H1 (cell line): ENCODE measurements at regions not wholly inside any gene's neighbourhood (a gene's known extent, or its start where the extent isn't known, plus 50 kb on each side); places are given as distances from the start of the nearest gene placed in this dataset.

ENCODE experiments used
- CTCF ChIA-PET: fragments of 300-600 bp; sonication (Branson Sonifier 250); formaldehyde crosslinking; loops from one replicate; lab custom pipeline; 2021; ENCODE audit not compliant: partially characterized antibody; lab: Charles Lee
- POLR2A ChIA-PET: fragments of 300-600 bp; sonication (Branson Sonifier 250); formaldehyde crosslinking; loops from one replicate; lab custom pipeline; 2021; ENCODE audit warnings: inconsistent platforms; ENCODE audit not compliant: partially characterized antibody; lab: Charles Lee
- DNase-seq, 2 experiments: peaks; one replicate each; pipeline versions ENCODE4 v3.0.0 to v3.0.0-alpha.2; 2010 to 2022; ENCODE audit warnings: low spot score in 2 of 2, low read depth in 1 of 2, mixed read lengths in 1 of 2
- FAIRE-seq: peaks from 2 replicates; lab custom pipeline; 2011; peaks lifted over from hg19 to GRCh38; lab: Jason Lieb, UNC
- H2AFZ ChIP-seq: 2 replicates; pipeline ENCODE4 v1.8.1; 2012; ENCODE audit warnings: low read length, inconsistent platforms
- H2AK5ac ChIP-seq: 2 replicates; pipeline ENCODE4 v1.6.1; 2013; ENCODE audit warnings: low read depth, low read length
- H2BK120ac ChIP-seq: replicated peaks from 2 replicates; pipeline ENCODE3; 2013; ENCODE audit warnings: low read depth, low read length, inconsistent platforms
- H2BK12ac ChIP-seq: 2 replicates; pipeline ENCODE4 v1.6.1; 2013; ENCODE audit warnings: low read depth, low read length
- H2BK15ac ChIP-seq: 2 replicates; pipeline ENCODE4 v1.6.1; 2013; ENCODE audit warnings: low read length
- H2BK20ac ChIP-seq: 2 replicates; pipeline ENCODE4 v1.6.1; 2013; ENCODE audit warnings: low read length
- H2BK5ac ChIP-seq: 2 replicates; pipeline ENCODE4 v1.6.1; 2013; ENCODE audit warnings: low read depth, low read length
- H3K14ac ChIP-seq: 2 replicates; pipeline ENCODE4 v1.6.1; 2013; ENCODE audit warnings: inconsistent platforms; ENCODE audit not compliant: insufficient read length
- H3K18ac ChIP-seq: 2 replicates; pipeline ENCODE4 v1.6.1; 2013; ENCODE audit warnings: low read length; ENCODE audit errors: extremely low read depth
- H3K23ac ChIP-seq: 2 replicates; pipeline ENCODE4 v1.6.1; 2013; ENCODE audit warnings: inconsistent platforms; ENCODE audit not compliant: insufficient read length
- H3K23me2 ChIP-seq: 2 replicates; pipeline ENCODE4 v1.6.1; 2013; ENCODE audit warnings: low read depth, low read length
- H3K27ac ChIP-seq: 2 replicates; pipeline ENCODE4 v1.6.1; 2011; ENCODE audit warnings: low read depth, low read length, inconsistent platforms
- H3K27me3 ChIP-seq, 4 experiments: replicated peaks in 1 of 4; 1 replicate in 1 of 4; 2 replicates in 3 of 4; pipeline versions ENCODE4 v1.6.1 to v1.8.1; 2011 to 2013; ENCODE audit warnings: low read length in 3 of 4, mild to moderate bottlenecking in 3 of 4, inconsistent platforms in 2 of 4, mixed read lengths in 2 of 4, moderate library complexity in 1 of 4; ENCODE audit not compliant: control insufficient read depth in 3 of 4, insufficient read depth in 3 of 4; ENCODE audit errors: extremely low read depth in 1 of 4
- H3K36me3 ChIP-seq, 4 experiments: 2 replicates each; pipeline versions ENCODE4 v1.6.1 to v1.8.1; 2011 to 2013; ENCODE audit warnings: mild to moderate bottlenecking in 4 of 4, low read length in 3 of 4, moderate library complexity in 2 of 4, control low read depth in 1 of 4, inconsistent platforms in 1 of 4; ENCODE audit not compliant: insufficient read depth in 4 of 4, control insufficient read depth in 2 of 4
- H3K4ac ChIP-seq: replicated peaks from 2 replicates; pipeline ENCODE3; 2013; ENCODE audit warnings: low read length, low read depth, mixed read lengths, inconsistent platforms; ENCODE audit not compliant: insufficient read length
- H3K4me1 ChIP-seq, 4 experiments: replicated peaks in 1 of 4; 1 replicate in 1 of 4; 2 replicates in 3 of 4; pipeline versions ENCODE4 v1.6.1 to v1.8.1; 2011 to 2013; ENCODE audit warnings: low read length in 3 of 4, inconsistent platforms in 2 of 4, mixed read lengths in 1 of 4; ENCODE audit not compliant: insufficient read depth in 4 of 4, control insufficient read depth in 3 of 4
- H3K4me2 ChIP-seq, 2 experiments: 2 replicates each; pipeline versions ENCODE4 v1.6.1 to v1.8.1; 2011 to 2013; ENCODE audit warnings: low read depth in 2 of 2, low read length in 2 of 2, control low read depth in 1 of 2, inconsistent platforms in 1 of 2, mild to moderate bottlenecking in 1 of 2; ENCODE audit not compliant: insufficient read depth in 1 of 2
- H3K4me3 ChIP-seq, 4 experiments: fragments of 200-600, 300-600 bp in 1 of 4; sonication (generic), shearing (Covaris generic), sonication (Bioruptor Twin) in 1 of 4; 2 replicates each; pipeline versions ENCODE4 v1.5.1 to v1.8.1; 2011 to 2016; ENCODE audit warnings: low read length in 4 of 4, low read depth in 3 of 4, control low read depth in 2 of 4, inconsistent platforms in 2 of 4, mild to moderate bottlenecking in 2 of 4, mixed read lengths in 1 of 4, moderate library complexity in 1 of 4; ENCODE audit not compliant: insufficient read depth in 2 of 4; ENCODE audit errors: extremely low read depth in 1 of 4
- H3K56ac ChIP-seq: replicated peaks from 2 replicates; pipeline ENCODE3; 2013; ENCODE audit warnings: low read depth, mild to moderate bottlenecking, mixed read lengths, low read length, inconsistent platforms; ENCODE audit not compliant: insufficient read length
- H3K79me1 ChIP-seq: 2 replicates; pipeline ENCODE4 v1.6.1; 2013; ENCODE audit warnings: low read depth, low read length, control low read depth
- H3K79me2 ChIP-seq, 2 experiments: 2 replicates each; pipeline versions ENCODE4 v1.6.1 to v1.8.1; 2012 to 2013; ENCODE audit warnings: low read length in 2 of 2, mild to moderate bottlenecking in 2 of 2, inconsistent platforms in 1 of 2; ENCODE audit not compliant: insufficient read depth in 2 of 2, control insufficient read depth in 1 of 2
- H3K9ac ChIP-seq, 4 experiments: replicated peaks in 1 of 4; 1 replicate in 1 of 4; 2 replicates in 3 of 4; pipeline versions ENCODE4 v1.6.1 to v1.8.1; 2011 to 2013; ENCODE audit warnings: low read depth in 3 of 4, low read length in 3 of 4, control low read depth in 2 of 4, mild to moderate bottlenecking in 2 of 4, moderate library complexity in 2 of 4, inconsistent platforms in 1 of 4; ENCODE audit errors: extremely low read depth in 1 of 4
- H3K9me3 ChIP-seq, 2 experiments: 2 replicates each; pipeline versions ENCODE4 v1.6.1 to v1.8.1; 2012 to 2013; ENCODE audit warnings: mild to moderate bottlenecking in 2 of 2, moderate library complexity in 2 of 2, control low read depth in 1 of 2, inconsistent platforms in 1 of 2, low read depth in 1 of 2, low read length in 1 of 2, mixed read lengths in 1 of 2; ENCODE audit not compliant: insufficient read depth in 2 of 2
- H4K20me1 ChIP-seq, 2 experiments: replicated peaks in 1 of 2; 2 replicates each; pipeline versions ENCODE3 to v1.8.1; 2011 to 2013; ENCODE audit warnings: inconsistent platforms in 2 of 2, low read length in 2 of 2, mild to moderate bottlenecking in 1 of 2; ENCODE audit not compliant: insufficient read depth in 2 of 2, control insufficient read depth in 1 of 2
- H4K5ac ChIP-seq: 2 replicates; pipeline ENCODE4 v1.6.1; 2013; ENCODE audit warnings: low read length, low read depth, mixed read lengths, inconsistent platforms; ENCODE audit not compliant: insufficient read length
- H4K8ac ChIP-seq: 2 replicates; pipeline ENCODE4 v1.8.0; 2013; ENCODE audit warnings: mild to moderate bottlenecking, moderate library complexity, low read length, inconsistent platforms; ENCODE audit not compliant: insufficient read depth; ENCODE audit errors: extremely low read depth
- H4K91ac ChIP-seq: replicated peaks from 2 replicates; pipeline ENCODE3; 2013; ENCODE audit warnings: low read length, mixed read lengths, inconsistent platforms; ENCODE audit not compliant: insufficient read length
- ATF2 ChIP-seq: IDR thresholded peaks from 2 replicates; pipeline ENCODE4 v1.6.1; 2012; ENCODE audit warnings: low read length, inconsistent platforms
- BACH1 ChIP-seq: IDR thresholded peaks from 2 replicates; pipeline ENCODE4 v1.6.1; 2012; ENCODE audit warnings: low read length, improper control_type of control experiment
- BCL11A ChIP-seq, 2 experiments: IDR thresholded peaks; one replicate each; pipeline ENCODE4 v1.6.1; 2011; ENCODE audit warnings: low read depth in 2 of 2, low read length in 2 of 2, mild to moderate bottlenecking in 2 of 2
- BRCA1 ChIP-seq: IDR thresholded peaks from 2 replicates; pipeline ENCODE4 v1.6.1; 2012; ENCODE audit warnings: low read depth, low read length, improper control_type of control experiment
- EGR1 ChIP-seq: IDR thresholded peaks from 2 replicates; pipeline ENCODE4 v1.6.1; 2011; ENCODE audit warnings: low read depth, low read length, borderline replicate concordance
- FOSL1 ChIP-seq: IDR thresholded peaks from 2 replicates; pipeline ENCODE4 v1.6.1; 2011; ENCODE audit warnings: mild to moderate bottlenecking, low read depth, low read length, moderate library complexity; ENCODE audit not compliant: insufficient read depth
- MAFK ChIP-seq: IDR thresholded peaks from 2 replicates; pipeline ENCODE4 v1.6.1; 2012; ENCODE audit warnings: low read depth, mild to moderate bottlenecking, improper control_type of control experiment, low read length
- POLR2AphosphoS5 ChIP-seq: IDR thresholded peaks from 2 replicates; pipeline ENCODE4 v1.6.1; 2011; ENCODE audit warnings: low read depth, low read length
- RFX5 ChIP-seq: IDR thresholded peaks from 2 replicates; pipeline ENCODE4 v1.6.1; 2011; ENCODE audit warnings: low read depth, low read length, improper control_type of control experiment, borderline replicate concordance
- SAP30 ChIP-seq: fragments of 300-600 bp; sonication (generic); IDR thresholded peaks from 2 replicates; pipeline ENCODE4 v1.7.1; 2012; ENCODE audit warnings: low read length, moderate library complexity, mild to moderate bottlenecking, inconsistent platforms; ENCODE audit not compliant: insufficient read depth, insufficient replicate concordance
- WGBS, 2 experiments: shearing (Covaris generic) in 1 of 2; methylation state at CpG; one replicate each; pipeline versions ENCODE4 v1.1.6 to v1.1.7; 2013 to 2015; ENCODE audit warnings: low lambda C conversion rate in 2 of 2, mixed read lengths in 2 of 2, inconsistent platforms in 1 of 2, low coverage in 1 of 2, missing lambda C conversion rate in 1 of 2; ENCODE audit not compliant: insufficient replicate concordance in 2 of 2, insufficient coverage in 1 of 2, insufficient read length in 1 of 2; ENCODE audit errors: extremely low coverage in 1 of 2, missing lambda C conversion rate in 1 of 2; 5-methylcytosine and 5-hydroxymethylcytosine counted together

GRCh38 chr3:144295613-144296012 is 324.0 kb downstream of the DIPK2A start:
- H2AFZ ChIP-seq: no peak overlapping the region
- H2BK15ac ChIP-seq: no peak overlapping the region
- no peaks in the 10 kb centered on the region for H3K9me3 ChIP-seq
- ChIA-PET CTCF (no interaction called here), POLR2A (no interaction called here)
- H4K5ac ChIP-seq: no peak overlapping the region
- no peaks in the 10 kb centered on the region for H3K79me2 ChIP-seq
- H2AK5ac ChIP-seq: no peak overlapping the region
- H3K4me2 ChIP-seq: no peak overlapping the region
- H3K79me1 ChIP-seq: no peaks in the 10 kb centered on the region
- no peak for DNase-seq
- H2BK5ac ChIP-seq: no peak overlapping the region
- no peaks in the 10 kb centered on the region for H3K23me2 ChIP-seq
- FAIRE-seq: no peak
- no peak overlapping the region for H3K14ac ChIP-seq
- H3K18ac ChIP-seq: no peak overlapping the region
- no peak overlapping the region for H3K9ac ChIP-seq
- H3K23ac ChIP-seq: no peak overlapping the region
- no peaks in the 10 kb centered on the region for H3K36me3 ChIP-seq
- H3K4ac ChIP-seq: no peak overlapping the region
- no peaks in the 10 kb centered on the region for H4K20me1 ChIP-seq
- no peak overlapping the region for H4K91ac ChIP-seq
- H3K4me3 ChIP-seq: no peak overlapping the region
- H3K56ac ChIP-seq: no peak overlapping the region
- H2BK120ac ChIP-seq: no peak overlapping the region
- no peak overlapping the region for H2BK20ac ChIP-seq
- no peaks in the 10 kb centered on the region for H3K27me3 ChIP-seq
- 84% methylated on average over 3 of the region's 3 CpGs; no CpG with 5 or more reads in 1 of the 2 experiments for WGBS, 2 experiments
- H2BK12ac ChIP-seq: no peak overlapping the region
- no peaks in the 10 kb centered on the region for H3K4me1 ChIP-seq
- no peak overlapping the region for H3K27ac ChIP-seq
- no peak overlapping the region for H4K8ac ChIP-seq
- TF ChIP-seq POLR2AphosphoS5 (no peak), BCL11A (IDR thresholded peaks at IDR 0.05; ENCODE audit: low read depth in 2 of 2, low read length in 2 of 2) (no peak), BACH1 (no peak), BRCA1 (no peak), ATF2 (no peak), SAP30 (no peak), MAFK (no peak), RFX5 (no peak), EGR1 (no peak), FOSL1 (no peak)
